ENCODE measurements at regions not wholly inside any gene's neighbourhood (a gene's known extent, or its start where the extent isn't known, plus 50 kb on each side); places are given as distances from the start of the nearest gene placed in this dataset.
"Not testable (repeated sequence)": the region's sequence is repeated elsewhere in the genome, so short reads cannot be mapped to it uniquely, and the experiment has no call there.

GRCh38 chr3:104214277-104214676 lies 1152.4 kb upstream of the ALCAM start:
- intact Hi-C loops (cut with micrococcal nuclease) = no loop called here

GRCh38 chr3:104214937-104215336 lies 1151.8 kb upstream of the ALCAM start:
- intact Hi-C loops (cut with micrococcal nuclease) = no loop called here

- intact Hi-C loops (cut with micrococcal nuclease) = not testable (repeated sequence)
Observed at GRCh38 chr3:104219046-104219445, 1147.7 kb upstream of the ALCAM start.

GRCh38 chr3:104234442-104235194 lies 1132.1 kb upstream of the ALCAM start:
- intact Hi-C loops (cut with micrococcal nuclease) = no loop called here

GRCh38 chr3:104244680-104245220 lies 1122.0 kb upstream of the ALCAM start:
- intact Hi-C loops (cut with micrococcal nuclease) = no loop called here

- intact Hi-C loops (cut with micrococcal nuclease) = no loop called here
Observed at GRCh38 chr3:104245261-104245660, 1121.4 kb upstream of the ALCAM start.

GRCh38 chr3:104245981-104246380 lies 1120.7 kb upstream of the ALCAM start:
- intact Hi-C loops (cut with micrococcal nuclease) = no loop called here

GRCh38 chr3:104257486-104257885 lies 1109.2 kb upstream of the ALCAM start:
- intact Hi-C loops (cut with micrococcal nuclease) = no loop called here

GRCh38 chr3:104263477-104263876 lies 1103.2 kb upstream of the ALCAM start:
- intact Hi-C loops (cut with micrococcal nuclease) = no loop called here

GRCh38 chr3:104266219-104266618 lies 1100.5 kb upstream of the ALCAM start:
- intact Hi-C loops (cut with micrococcal nuclease) = not testable (repeated sequence)

- intact Hi-C loops (cut with micrococcal nuclease) = loop anchor here (5.0 kb wide), 1 partner anchor 1098 kb away; the partner anchor contains the start of gene ALCAM
Observed at GRCh38 chr3:104269771-104270170, 1096.9 kb upstream of the ALCAM start.

GRCh38 chr3:104273046-104273649 lies 1093.6 kb upstream of the ALCAM start:
- intact Hi-C loops (cut with micrococcal nuclease) = loop anchor here (5.0 kb wide), 1 partner anchor 1094 kb away; the partner anchor contains the start of gene ALCAM

- intact Hi-C loops (cut with micrococcal nuclease) = no loop called here
Observed at GRCh38 chr3:104275199-104275598, 1091.5 kb upstream of the ALCAM start.

GRCh38 chr3:104279617-104280016 lies 1087.1 kb upstream of the ALCAM start:
- intact Hi-C loops (cut with micrococcal nuclease) = no loop called here

GRCh38 chr3:104281713-104282112 lies 1085.0 kb upstream of the ALCAM start:
- intact Hi-C loops (cut with micrococcal nuclease) = no loop called here

- intact Hi-C loops (cut with micrococcal nuclease) = no loop called here
Observed at GRCh38 chr3:104286645-104287044, 1080.1 kb upstream of the ALCAM start.

GRCh38 chr3:104291437-104291851 lies 1075.3 kb upstream of the ALCAM start:
- intact Hi-C loops (cut with micrococcal nuclease) = no loop called here

- intact Hi-C loops (cut with micrococcal nuclease) = no loop called here
Observed at GRCh38 chr3:104291878-104292277, 1074.8 kb upstream of the ALCAM start.

- intact Hi-C loops (cut with micrococcal nuclease) = no loop called here
Observed at GRCh38 chr3:104297617-104298016, 1069.1 kb upstream of the ALCAM start.

GRCh38 chr3:104298662-104299061 lies 1068.0 kb upstream of the ALCAM start:
- intact Hi-C loops (cut with micrococcal nuclease) = no loop called here

GRCh38 chr3:104316118-104316517 lies 1050.6 kb upstream of the ALCAM start:
- intact Hi-C loops (cut with micrococcal nuclease) = no loop called here

GRCh38 chr3:104323226-104323625 lies 1043.5 kb upstream of the ALCAM start:
- intact Hi-C loops (cut with micrococcal nuclease) = no loop called here

GRCh38 chr3:104347291-104347690 lies 1019.4 kb upstream of the ALCAM start:
- intact Hi-C loops (cut with micrococcal nuclease) = no loop called here

Measured in T-helper 2 cell treated with Interferon-gamma antibody and Interleukin-4, amounts not matched to agents 100 ng/mL and 5 ng/mL, for 36 hours (primary cell).